ENCODE measurements at regions not wholly inside any gene's neighbourhood (a gene's known extent, or its start where the extent isn't known, plus 50 kb on each side); places are given as distances from the start of the nearest gene placed in this dataset.
"Not testable (repeated sequence)": the region's sequence is repeated elsewhere in the genome, so short reads cannot be mapped to it uniquely, and the experiment has no call there.

DNA sequence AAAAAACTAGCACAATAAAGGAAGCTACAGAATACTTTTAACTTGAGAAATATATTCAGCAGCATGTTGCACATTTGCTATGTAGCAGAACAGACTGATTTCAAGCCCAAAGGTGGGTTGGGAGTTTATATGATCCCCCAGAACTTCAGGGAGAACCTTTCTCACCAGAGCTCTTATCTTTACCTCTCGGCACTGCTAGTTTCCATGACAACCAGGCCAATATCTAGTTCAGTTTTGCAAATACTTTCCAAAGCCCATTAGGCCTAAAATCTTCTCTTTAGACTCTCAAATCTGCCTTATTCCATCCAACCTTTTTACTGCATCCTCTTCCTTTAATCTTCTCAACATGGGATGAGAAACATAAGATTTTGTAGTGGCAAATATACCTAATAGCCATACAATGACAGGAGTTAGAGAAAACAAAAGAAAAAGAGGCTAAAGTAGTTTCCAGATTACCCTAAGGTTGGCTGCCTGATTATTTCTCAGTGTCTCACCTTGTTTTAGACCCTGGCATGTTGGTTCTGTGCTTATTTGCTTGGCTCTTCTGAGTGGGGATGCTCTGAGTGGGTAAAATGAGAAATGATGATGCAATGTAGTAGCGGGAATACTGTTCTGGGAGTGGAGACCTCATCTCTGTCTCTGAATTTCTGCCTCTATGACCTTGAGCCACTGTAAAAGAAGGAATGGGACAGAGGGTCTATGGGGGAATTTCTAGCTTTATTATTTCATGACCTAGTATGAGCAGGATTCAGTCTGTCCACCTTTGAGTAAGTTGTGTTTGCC lies 427.6 kb upstream of the STXBP6 start:
- DNase-seq (ENCODE audit: low read depth) = no peak
- in situ Hi-C loops (cut with HindIII; ENCODE audit: low pct_unique_long_range_greater_than_20kb, low sequenced_read_pairs) = no loop called here

DNA sequence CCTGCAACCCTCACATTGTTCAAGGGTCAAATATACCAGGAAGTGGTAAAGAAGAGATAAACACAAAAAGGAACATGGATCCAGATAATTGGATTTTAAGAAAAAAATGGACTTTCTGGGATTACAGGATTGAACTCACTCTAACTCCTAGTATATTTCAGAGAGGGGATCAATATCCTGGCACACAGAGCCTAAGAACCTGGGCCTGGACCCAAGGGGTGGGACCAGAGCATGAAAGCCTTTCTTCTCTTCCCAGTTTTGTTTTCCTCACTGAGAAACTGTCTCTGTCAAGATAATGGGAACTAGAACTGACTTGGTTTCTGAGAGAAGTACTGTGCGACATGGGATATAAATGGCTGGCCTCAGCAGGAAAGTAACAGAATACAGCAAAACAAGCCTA lies 422.8 kb upstream of the STXBP6 start:
- in situ Hi-C loops (cut with HindIII; ENCODE audit: low pct_unique_long_range_greater_than_20kb, low sequenced_read_pairs) = no loop called here
- DNase-seq (ENCODE audit: low read depth) = no peak

DNA sequence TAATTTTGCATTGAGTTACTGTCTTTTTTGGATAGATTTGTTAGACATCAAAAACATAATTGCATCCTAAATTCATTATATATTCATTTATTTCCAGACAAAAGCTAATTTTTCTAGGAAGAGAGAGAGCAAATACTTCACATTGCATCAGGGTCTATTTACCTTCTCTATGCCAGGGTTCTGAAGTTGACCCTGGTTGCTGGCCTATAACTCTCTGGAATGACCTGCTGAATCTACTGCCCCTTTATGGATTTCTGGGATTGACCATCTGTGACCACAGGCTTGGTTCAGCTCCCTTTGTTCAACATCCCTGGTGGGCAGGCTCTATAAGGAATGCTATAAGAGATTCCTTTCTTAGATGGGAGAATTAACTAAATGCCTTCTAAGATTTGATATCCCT lies 414.8 kb upstream of the STXBP6 start:
- DNase-seq (ENCODE audit: low read depth) = no peak
- in situ Hi-C loops (cut with HindIII; ENCODE audit: low pct_unique_long_range_greater_than_20kb, low sequenced_read_pairs) = no loop called here

DNA sequence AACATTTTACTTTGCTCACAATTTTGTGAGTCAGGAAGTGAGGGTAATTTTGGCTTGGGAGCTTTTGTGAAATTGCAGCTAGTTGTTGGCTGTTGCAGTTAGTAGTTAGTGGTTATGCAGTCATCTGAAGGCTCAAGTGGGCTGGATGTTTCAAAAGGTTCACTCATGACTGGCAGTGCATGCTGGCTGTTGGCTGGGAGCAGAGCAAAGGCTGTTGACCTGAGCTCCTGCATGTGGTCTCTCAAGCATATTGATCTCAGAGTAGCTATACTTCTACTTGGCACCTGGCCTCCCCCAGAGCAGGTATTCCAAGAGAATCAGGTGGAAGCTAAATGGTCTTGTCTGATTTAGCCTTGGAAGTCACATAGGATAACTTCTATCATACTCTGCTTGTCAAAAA lies 414.1 kb upstream of the STXBP6 start:
- in situ Hi-C loops (cut with HindIII; ENCODE audit: low pct_unique_long_range_greater_than_20kb, low sequenced_read_pairs) = no loop called here
- DNase-seq (ENCODE audit: low read depth) = no peak

DNA sequence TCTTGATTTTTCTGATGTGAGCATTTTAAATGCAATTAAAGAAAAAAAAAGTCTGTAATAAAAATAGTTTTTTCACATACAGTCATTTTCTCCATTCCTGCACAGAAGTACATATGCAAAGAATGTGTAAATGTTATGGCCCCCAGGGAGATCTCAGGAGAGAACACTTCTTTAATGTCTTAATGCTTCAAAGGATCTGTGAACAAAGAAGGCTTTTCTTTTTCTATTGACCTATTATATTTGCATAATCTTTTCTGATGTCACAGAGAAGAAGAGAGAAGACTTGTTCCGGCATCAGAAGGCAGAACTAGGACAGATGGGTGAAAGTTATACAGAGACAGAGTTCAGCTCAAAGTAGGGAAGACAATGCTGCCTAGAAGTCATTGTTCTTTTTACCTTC lies 413.5 kb upstream of the STXBP6 start:
- DNase-seq (ENCODE audit: low read depth) = no peak

DNA sequence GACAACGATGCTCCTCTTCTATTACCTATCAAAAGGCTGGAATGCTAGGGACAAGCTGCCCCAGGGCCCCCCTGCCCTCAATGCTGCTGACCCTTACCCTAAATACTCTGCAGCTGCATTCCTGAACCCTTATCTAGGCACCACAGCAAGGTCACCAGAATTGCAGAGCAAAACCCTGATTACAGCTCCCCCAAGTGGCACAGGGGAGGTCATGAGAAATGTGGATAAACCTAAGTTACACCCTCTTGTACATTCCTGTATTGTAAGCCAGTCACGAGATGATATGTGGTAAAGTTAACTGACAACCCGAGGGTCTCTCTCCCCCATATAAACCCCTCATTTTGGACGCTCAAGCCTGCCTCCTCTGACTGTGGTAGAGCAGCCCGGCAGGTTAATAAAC lies 411.8 kb upstream of the STXBP6 start:
- no peak for DNase-seq (ENCODE audit: low read depth)
- in situ Hi-C loops (cut with HindIII; ENCODE audit: low pct_unique_long_range_greater_than_20kb, low sequenced_read_pairs) = no loop called here

More for the DNA sequence above, 413.5 kb upstream of the STXBP6 start:
- in situ Hi-C loops (cut with HindIII; ENCODE audit: low pct_unique_long_range_greater_than_20kb, low sequenced_read_pairs) = no loop called here

DNA sequence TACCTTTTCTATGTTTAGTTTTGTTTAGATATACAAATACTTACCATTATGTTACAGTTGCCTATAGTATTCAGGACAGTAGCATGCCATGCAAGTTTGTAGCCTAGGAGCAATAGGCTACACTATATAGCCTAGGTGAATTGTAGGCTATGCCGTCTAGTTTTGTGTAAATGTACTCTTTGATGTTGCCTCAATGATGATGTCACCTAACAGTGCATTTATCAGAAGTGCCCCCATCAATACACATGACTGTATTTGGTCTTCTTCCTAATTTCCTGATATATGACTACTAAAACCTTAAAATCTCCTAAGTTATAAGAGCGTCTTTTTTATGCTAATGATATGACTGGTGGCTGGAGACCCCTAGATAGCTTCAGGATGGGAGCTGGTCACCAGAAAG lies 394.4 kb upstream of the STXBP6 start:
- in situ Hi-C loops (cut with HindIII; ENCODE audit: low pct_unique_long_range_greater_than_20kb, low sequenced_read_pairs) = no loop called here

DNA sequence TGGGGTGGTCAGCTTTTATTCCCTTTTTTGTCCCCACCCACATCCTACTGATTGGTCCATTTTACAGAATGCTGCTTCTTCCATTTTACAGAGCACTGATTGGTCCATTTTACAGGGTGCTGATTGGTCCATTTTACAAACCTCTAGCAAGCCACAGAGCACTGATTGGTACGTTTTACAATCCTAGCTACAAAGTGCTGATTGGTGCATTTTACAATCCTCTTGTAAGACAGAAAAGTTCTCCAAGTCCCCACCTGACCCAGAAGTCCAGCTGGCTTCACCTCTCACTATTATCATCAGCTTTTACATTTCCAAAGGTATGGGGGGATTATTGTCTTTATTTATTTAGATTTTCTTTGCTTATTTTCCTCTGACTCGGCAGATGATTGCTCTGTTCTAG lies 390.4 kb upstream of the STXBP6 start:
- in situ Hi-C loops (cut with HindIII; ENCODE audit: low pct_unique_long_range_greater_than_20kb, low sequenced_read_pairs); DNase-seq (ENCODE audit: low read depth): not testable (repeated sequence)

More for the DNA sequence above, 394.4 kb upstream of the STXBP6 start:
- no peak for DNase-seq (ENCODE audit: low read depth)

DNA sequence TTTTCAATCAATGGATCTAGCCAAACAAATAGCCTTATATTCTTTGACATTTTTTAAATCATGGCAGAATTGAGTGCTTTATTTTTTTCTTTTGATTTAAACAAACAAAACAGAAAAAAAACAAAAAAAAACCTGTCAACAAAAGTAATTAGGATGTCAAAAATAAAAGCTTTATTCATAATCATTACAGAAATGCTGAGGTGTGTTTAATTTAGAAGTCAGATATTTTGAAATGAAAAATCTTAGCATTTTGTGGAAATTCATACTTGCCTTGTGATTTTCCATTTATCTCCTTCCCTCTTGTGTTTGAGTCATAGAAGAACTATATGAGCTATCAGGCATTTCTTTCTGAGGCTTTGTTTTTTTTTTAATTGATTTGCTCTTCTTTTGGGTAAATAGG lies 387.0 kb upstream of the STXBP6 start:
- no peak for DNase-seq (ENCODE audit: low read depth)
- in situ Hi-C loops (cut with HindIII; ENCODE audit: low pct_unique_long_range_greater_than_20kb, low sequenced_read_pairs) = no loop called here

DNA sequence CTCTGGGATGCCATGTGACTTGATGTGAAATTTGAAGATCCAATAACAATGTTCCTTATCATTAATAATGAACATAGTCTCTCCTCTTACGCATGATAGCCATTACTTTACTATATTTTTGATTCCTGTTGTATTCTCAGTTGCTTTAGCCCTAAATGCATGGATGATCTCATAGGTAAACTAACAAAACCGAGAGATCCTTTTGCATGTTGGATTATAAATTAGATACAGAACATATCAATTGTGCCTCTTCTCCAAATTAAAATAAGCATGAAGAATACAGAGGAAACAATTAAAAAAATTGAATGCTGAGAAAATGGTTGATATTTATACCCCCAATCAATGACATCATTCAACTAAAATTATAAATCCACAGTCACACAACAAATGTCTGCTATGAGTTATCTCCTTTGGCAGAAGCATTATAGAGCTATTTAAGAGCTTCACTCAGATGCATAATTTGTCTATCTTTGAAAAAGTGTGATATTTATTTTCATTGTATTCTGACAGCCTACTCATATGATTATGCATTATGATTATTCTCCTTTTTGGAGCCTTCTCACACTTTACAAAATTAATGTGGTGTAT lies 386.4 kb upstream of the STXBP6 start:
- DNase-seq (ENCODE audit: low read depth) = no peak
- in situ Hi-C loops (cut with HindIII; ENCODE audit: low pct_unique_long_range_greater_than_20kb, low sequenced_read_pairs) = no loop called here

DNA sequence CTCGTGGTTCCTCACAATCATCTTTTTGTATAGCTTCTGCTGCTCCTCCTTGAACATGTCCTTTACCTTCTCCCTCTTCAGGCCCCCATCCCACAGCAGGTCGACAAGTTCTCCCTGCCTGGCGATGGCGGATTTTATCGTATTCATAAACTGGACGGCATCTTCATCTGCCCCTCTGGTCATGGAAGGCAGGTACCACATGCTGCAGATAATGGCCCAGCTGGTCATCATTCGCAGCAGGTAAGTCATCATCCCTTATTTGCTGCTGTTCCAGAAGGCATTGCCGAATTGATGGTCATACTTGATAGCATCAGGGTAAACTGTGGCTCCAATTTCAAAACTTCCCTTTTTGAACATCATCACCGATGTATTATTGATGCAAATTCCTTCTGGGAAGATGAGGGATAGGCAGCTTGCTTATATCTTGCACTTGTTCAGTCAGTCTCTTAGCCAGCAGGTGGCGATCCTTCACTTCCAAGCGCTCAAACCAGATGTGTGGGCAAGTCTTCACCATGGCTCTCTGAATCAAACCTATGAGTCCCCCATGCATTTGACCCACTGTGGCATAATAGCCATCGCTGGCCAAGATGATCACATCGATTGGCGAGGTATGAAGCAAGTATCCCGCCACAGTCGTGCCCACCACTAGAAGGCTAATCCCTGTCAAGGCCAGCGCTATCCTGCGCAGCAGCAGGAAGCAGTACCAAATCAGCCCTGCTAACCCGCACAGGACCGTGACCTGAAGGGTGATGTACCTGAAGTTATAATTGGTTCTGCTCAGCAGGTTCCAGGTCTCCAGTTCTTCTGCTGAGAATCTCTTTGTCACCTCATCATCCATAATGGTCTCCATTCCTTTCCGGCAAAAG lies 381.5 kb upstream of the STXBP6 start:
- in situ Hi-C loops (cut with HindIII; ENCODE audit: low pct_unique_long_range_greater_than_20kb, low sequenced_read_pairs) = no loop called here

DNA sequence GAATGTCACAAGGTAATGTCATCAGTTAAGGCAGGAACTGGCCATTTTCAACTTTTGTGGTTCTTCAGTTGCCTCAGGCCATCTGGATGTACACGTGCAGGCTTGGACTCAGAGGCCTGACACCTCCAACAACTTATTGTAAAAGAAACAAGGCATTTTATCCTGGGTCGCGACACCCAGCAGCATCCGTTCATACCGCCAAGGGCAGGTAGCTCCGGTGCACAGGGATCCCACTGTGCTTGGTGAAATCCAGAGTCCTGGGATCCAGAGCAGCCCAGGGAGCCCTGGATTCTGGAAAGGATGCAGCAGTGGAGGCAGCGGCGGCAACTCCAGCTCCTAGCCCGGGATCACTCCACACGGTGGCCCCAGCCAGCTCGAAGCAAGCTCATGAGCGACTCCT lies 380.9 kb upstream of the STXBP6 start:
- no peak for DNase-seq (ENCODE audit: low read depth)
- in situ Hi-C loops (cut with HindIII; ENCODE audit: low pct_unique_long_range_greater_than_20kb, low sequenced_read_pairs) = no loop called here

More for the DNA sequence above, 381.5 kb upstream of the STXBP6 start:
- no peak for DNase-seq (ENCODE audit: low read depth)

DNA sequence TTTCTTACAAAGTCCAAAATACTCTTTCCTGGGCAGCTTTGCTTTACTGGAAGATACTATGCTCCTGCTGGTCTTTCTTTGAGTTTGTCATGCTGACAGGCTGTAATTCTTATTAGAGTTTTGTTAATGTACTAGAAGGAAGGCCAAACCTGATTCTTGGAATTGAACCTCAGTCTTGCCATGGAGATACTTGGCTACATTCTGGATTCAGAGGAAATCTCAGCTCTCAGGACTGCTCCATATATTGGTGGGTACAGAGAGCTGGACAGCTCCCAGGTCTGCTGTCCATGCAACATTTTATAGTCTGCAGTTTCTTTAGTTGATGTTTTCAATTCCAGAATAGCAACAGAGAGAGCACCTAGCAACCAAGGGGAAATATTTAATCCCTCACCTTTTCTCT lies 363.1 kb upstream of the STXBP6 start:
- in situ Hi-C loops (cut with HindIII; ENCODE audit: low pct_unique_long_range_greater_than_20kb, low sequenced_read_pairs) = no loop called here
- DNase-seq (ENCODE audit: low read depth) = no peak

DNA sequence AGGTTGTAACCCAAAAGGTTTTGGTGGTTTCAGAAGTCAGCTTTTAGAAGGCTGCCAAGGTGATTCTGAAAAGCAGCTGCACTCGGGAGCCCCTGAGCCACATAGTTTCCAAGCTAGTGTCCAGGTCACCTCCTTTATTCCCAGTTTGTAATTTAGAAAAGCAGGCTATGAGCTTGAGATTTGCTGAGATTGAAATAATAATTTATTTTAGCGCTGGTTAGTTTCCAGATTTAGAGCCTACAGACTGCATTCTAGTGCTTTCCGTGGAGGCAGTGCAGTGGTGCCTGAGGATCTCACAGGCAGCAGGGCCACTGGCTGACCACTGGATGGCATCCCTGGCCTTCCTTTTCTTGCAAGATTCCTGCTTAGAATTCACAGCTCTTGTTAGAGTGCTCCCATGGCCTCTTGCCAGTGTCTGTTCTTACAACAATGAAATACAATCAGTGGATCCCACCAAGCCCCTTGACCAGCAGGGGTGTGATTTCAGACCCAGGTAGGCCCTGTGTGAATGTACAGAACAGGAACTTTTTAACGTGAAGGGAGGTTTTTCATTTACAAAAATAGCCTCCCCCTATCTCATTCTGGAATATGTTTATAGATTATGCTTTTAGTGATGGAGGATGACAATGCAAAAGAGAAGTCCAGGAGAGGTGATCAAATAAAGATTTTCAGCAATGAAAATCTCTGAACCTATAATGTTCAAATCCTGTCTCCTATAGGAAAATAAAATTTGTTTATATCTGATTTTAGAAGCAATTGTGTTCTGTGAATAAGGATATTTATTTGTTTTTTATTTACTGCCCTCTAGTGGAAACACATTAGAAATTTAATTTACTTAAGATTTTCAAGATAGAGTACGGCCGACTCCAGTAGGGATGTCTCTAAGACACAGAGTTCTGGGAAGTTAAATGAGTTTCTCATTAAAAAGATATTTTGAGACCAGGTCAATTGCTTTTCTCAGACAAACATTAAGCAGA lies 362.1 kb upstream of the STXBP6 start:
- DNase-seq (ENCODE audit: low read depth) = no peak
- in situ Hi-C loops (cut with HindIII; ENCODE audit: low pct_unique_long_range_greater_than_20kb, low sequenced_read_pairs) = no loop called here

DNA sequence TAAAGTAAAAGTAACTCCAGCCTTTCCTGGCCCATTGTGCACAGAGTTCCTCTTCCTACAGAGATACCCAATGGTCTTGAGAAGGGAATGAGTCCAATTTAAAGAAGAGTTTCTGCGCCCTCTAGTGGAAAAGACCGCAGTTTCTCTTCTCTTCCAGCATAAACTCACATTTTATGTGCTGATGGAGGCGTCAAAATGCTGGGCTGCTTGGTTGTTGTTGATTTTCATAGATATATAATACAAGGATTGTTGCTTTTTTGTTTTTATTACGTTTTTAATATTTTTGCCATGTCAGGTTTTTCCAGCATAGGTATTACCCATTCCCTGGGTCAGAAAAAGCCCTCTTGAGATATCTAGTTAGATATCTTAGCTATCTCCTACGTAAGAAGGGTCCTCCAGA lies 356.9 kb upstream of the STXBP6 start:
- peak; percentile 11 for DNase-seq (ENCODE audit: low read depth)
- in situ Hi-C loops (cut with HindIII; ENCODE audit: low pct_unique_long_range_greater_than_20kb, low sequenced_read_pairs) = no loop called here

DNA sequence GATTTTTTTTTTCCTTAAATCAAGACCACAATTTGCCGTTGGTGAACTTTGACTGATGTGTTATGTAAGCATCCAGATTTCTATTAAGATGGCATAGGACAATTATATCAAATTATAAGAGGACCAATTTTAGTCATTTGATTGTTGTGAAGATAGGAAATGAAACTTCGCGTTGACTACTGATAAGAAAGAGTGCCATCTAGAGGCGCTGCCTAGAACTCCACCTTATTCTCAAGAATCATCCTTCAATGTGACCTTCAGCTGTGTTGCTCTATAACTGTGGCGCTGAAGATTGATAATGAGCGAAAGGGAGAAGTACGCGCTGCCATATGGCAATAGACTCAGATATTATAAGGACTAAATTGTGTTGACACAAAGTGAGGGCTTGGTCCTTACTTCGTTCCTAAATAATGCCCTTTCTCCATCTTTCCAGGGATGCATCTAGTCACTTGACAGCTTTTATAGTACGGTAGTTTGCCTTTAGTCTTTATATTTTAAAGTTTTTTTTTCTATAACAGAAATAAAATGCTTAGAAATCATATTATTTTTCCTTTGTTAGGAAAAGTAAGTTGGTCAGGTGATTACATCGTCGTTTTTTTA lies 350.8 kb upstream of the STXBP6 start:
- in situ Hi-C loops (cut with HindIII; ENCODE audit: low pct_unique_long_range_greater_than_20kb, low sequenced_read_pairs) = no loop called here
- peak; percentile 18 for DNase-seq (ENCODE audit: low read depth)

DNA sequence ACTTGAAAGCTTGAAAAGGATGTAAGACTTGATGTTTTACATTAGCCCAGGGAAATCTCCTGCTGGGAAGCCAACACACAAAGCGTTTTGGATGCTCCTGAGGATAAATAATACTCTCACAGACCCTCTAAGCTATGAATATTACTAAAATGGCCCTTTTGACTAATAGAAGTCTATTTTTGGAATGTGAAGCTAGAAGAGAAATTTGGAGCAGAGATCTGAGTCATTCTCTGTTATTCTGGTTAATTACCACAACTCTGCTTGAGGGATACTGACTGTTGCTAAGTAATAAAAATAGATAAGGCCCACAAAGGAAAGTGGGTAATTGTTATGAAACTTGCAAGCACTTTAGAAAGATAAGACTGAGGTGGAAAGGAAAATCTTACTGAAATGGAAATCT lies 346.2 kb upstream of the STXBP6 start:
- no peak for DNase-seq (ENCODE audit: low read depth)
- in situ Hi-C loops (cut with HindIII; ENCODE audit: low pct_unique_long_range_greater_than_20kb, low sequenced_read_pairs) = no loop called here
